AG20443 (cell line): ENCODE measurements at regions not wholly inside any gene's neighbourhood (a gene's known extent, or its start where the extent isn't known, plus 50 kb on each side); places are given as distances from the start of the nearest gene placed in this dataset.
A peak's percentile ranks its signal among the peaks of the same experiment; 100 is the strongest.
"Not testable (repeated sequence)": the region's sequence is repeated elsewhere in the genome, so short reads cannot be mapped to it uniquely, and the experiment has no call there.

Experiments used
- DNase-seq: peaks from one replicate; pipeline ENCODE4 v3.0.0; 2012; ENCODE audit warnings: low spot score, mixed read lengths

DNA sequence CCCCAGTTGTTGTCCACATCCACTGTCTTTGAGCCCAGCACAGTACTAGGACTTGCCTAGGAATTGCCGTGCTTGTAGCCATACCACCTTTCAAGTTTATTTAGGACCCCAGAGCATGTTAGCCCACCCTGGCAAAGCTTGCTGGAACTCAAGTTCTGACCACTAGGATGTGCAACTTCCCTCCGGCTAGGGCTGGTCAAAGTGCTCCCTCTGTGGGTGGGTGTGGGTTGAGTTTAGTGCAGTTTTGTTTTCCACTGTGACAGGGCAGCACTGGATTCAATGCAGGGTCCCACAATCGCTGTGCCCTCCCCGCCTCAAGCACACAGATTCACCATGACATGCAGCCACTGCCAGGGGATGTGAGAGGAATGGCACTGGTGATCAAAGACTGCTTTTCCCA is 96.0 kb downstream of the RASGEF1B start:
- DNase-seq: no peak

DNA sequence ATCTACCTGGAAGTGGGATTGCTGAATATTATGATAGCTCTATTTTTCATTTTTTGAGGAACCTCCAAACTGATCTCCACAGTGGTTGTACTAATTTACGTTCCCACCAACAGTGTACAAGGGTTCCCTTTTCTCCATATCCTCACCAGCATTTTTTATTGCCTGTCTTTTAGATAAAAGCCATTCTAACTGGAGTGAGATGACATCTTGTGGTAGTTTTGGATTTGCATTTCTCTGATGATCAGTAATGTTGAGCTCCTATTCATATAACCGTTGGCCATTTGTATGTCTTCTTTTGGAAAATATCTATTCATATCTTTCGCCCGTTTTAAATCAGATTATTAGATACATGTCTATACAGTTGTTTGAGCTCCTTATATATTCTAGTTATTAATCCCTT is 101.8 kb downstream of the RASGEF1B start:
- DNase-seq: no peak

DNA sequence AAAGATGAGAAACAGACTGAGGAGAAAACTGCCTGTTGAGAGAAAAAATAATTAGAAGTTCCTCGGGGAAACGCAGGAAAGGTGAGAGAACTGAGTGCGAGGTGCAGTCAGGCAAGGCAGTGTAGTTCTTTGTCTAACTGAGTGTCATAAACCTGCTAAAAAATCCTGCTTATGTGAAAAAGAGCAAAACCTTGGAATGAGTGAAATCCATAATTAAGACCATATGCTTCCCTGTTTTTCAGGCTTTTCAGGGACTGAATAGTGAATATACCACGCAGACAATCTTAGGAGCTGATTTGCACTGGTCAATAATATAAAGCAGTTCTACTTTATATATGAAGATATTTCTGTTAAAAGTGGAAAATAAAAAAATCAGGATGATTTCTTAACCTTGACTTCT is 104.9 kb downstream of the RASGEF1B start:
- DNase-seq: no peak

DNA sequence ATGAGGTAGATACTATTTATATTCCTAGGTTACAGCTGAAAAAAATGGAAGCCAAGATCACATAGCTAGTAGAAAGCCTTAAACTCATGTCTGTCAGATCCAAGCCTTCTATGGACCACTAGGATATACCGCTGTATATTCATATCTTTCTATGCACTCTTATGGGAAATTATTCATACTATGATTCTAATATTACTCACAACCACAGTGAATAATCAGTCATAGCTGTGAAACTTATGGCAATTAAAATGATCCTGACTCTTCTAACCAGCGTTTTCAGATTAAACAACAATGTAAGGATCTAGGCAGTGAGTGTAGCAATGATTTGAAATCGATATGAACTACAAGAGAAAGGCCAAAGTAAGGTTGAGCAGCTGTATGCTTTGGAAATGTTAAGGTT is 111.0 kb downstream of the RASGEF1B start:
- DNase-seq: no peak

DNA sequence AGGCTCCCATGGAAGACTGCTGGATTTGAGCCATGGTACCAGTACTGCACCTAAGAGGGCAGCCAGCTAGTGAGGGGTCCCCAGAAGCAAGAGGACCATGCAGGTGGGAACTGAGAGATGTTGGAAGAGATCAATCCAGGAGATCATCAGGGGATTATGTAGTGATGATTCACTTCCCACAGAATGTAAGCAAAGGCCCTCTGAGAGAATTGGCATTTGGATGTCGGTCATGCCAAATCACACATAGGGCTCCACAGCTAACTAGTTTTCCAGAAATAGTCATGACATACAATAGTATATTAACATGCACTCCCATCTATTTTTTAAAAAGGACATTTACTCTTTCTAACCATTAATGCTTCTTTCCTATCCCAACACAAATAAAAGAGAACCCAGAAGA is 112.5 kb downstream of the RASGEF1B start:
- no peak for DNase-seq

DNA sequence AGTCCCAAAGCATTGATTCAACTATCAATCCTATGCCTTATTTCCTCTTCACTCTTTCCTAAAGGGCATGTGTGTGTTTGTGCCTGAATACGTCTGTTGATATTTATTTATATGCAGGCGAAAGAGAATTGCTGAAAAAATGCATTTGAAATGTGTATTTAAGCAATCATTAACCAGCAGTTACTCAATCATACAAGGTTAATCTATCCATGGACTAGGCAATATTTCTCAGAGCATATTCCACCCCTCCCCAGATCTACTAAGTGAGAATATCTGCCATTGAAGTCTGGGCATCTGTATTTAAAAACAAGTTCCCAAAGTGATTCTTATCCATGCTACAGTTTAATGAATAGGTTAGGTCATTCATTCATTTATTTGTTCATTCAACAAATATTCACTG is 113.6 kb downstream of the RASGEF1B start:
- DNase-seq: no peak

DNA sequence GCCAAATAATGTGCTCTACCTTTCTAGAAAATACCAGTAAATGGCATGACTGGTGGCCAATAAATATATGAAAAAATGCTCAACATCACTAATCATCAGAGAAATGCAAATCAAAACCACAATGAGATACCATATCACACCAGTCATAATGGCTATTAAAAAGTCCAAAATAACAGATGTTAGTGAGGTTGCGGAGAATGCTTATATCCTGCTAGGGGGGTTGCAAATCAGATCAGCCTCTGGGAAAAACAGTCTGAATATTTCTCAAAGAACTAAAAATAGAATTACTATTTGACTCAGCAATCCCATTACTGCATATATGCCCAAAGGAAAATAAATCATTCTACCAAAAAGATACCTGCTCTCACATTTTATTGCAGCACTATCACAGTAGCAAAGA is 115.1 kb downstream of the RASGEF1B start:
- no peak for DNase-seq

DNA sequence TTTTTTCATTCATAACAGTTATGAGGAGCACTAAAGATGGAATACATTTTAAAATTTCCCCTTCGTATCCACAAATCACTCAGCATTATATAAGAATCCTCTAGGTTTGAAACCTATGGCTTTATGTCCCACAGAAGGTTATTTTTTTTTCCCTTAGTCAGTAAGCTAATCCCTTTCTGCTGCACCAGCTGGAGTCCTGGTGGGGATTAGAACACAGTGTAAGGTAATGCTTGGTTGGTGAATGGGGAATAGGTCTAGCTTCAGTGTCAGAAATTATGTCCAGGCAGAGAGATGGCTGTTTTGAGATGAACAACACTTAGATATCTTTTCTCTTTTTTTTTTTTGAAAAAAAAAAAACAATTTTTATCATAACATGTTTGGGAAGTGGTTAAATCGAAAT is 116.6 kb downstream of the RASGEF1B start:
- no peak for DNase-seq

DNA sequence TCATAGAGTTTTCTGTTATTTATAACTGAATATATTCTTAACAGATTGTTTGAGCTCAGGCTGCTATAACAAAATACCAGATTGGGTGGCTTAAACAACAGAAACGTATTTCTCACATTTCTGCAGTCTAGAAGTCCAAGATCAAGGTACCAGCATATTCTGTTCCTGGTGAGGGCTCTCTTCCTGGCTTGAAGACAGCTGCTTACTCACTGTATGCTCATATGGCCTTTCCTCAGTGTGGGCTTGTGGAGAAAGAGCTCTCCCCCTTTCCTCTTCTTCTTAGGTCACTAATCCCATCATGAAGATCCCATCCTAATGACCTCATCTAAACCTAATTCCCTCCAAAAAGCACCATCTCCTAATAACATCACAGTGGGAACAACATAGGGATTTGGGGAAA is 117.8 kb downstream of the RASGEF1B start:
- DNase-seq: no peak

DNA sequence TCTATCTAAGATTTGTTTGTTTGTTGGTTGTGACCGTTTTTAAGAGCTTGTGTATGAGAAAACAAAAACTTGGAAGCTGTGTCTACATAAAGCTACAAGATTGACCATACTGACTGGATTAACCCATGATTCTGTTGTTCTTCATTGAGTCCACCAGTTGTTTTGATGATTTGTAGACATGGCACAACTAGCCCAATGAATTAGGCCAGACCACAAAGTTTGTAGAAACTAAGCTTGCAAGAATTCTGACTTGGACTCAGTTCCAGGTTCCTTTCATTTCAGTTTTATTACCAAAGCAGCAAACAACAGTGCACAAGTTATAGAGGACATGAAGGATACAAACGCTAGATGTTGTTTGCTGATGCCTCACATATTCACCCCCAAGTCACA is 119.3 kb downstream of the RASGEF1B start:
- DNase-seq: peak; percentile 67

DNA sequence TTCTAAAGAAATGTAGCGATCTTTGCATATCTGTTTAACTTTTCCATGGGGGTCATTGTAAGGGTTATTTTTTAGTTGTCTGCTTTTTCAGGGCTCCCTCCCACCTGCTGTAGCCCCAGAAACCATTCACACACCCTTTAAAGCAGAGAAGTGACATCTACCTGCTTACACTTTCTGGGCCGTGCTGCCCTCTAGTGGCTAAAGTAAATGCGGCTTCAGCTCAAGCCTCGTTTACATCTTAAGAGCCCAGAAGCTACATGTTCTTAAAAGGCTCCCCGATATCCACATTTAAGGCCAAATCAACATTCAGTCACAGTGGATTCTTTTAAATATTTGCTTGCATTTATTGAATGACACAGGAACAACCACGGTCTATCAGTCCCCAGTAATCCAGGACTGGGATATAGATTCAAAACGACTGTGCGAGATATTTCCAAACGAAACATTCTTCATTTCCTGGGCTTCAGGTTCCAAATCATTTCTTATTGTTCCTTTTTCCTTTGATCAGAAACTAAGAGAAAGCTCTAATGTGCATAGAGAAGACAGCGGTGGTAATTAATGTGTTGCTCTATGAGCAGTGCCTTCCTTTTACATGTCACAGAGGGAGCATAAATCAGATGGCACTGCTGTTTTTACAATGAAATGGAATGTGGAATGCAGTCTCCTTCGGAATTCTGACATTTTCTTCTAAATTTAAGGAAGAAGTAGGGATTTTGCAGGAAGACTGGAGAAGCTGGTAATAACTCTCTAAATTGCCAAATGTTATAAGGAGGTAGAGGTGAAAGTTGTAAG is 119.9 kb downstream of the RASGEF1B start:
- DNase-seq: peak; percentile 56

DNA sequence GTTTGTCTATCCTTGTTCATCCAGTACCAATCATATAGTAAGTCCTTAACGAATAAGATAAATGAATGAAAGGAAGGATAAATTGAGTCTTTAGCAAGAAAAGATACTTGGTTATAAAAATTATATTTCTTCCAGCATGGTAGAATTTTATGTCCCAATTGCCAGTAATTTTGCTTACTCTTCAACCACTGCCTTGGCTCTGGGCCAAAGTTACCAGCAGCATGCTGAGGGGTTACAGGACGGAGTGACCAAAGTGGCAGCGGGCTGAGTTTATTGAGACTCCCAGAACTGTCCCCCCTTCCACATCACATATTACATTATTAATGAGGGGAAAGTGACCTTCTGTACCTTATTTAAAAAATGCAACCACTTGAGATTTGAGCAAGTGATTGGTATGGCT is 121.7 kb downstream of the RASGEF1B start:
- no peak for DNase-seq

DNA sequence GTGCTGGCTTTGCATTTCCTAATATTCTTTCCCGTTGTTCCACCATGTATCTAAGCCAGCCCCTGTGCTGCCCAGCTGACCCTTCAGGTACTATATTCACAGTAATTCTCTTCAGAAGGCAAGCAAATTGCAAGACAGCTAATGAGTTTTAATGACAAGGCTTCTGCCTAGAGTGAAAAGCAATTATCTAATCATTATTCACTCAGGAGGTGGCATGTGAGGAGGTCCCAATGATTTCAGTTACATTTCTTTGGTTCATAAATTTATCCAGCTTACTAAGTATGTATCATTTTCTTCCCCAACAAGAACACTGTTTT is 123.0 kb downstream of the RASGEF1B start:
- no peak for DNase-seq

DNA sequence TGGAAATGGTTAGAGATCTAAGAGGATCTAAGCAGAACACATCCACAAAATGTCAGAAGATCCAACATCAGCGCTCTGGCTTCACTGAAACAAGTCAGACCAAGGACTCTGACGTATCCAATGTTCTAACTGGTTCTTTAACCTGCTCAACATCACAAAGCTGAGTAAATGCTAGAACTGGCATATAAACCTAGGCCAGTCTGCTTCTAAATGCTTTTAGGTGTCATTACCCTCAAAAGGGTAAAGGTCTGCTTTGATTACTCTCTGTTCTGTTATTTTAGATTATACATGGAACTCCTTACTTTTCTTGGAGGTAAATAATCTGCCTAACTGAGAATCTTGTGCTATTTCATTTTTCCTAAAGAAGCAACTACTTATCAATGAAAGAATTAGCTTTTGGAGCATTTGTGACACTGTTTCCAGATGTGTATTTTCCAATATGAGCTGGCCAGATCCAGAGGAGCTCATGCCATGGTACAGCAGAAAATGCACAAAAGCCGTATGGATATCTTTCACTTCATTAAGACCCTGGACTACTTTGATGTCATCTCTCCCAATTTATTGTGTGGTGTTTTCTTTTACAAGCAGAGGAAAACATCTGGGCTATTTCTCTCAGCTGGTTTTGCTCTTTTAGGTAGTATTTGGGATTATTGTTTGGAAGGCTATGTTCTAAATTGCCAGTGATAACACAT is 123.5 kb downstream of the RASGEF1B start:
- no peak for DNase-seq

DNA sequence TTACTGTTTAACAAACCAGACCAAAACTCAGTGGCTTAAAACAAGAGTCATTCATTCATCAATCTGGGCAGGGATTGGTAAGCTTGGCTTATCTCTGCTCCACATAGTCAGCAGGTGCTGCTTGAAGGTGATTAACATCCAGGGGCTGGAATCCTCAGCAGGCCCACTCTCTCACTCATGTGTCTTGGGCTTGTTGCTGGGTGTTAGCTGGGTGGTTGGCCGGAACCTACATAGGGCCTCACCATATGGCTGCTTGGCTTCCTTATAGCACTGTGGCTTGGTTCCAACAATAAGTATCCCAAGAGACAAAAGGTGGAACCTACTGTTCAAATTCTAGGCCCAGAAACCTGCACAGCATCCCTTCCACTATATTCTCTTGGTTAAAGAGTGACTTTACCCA is 125.0 kb downstream of the RASGEF1B start:
- no peak for DNase-seq

DNA sequence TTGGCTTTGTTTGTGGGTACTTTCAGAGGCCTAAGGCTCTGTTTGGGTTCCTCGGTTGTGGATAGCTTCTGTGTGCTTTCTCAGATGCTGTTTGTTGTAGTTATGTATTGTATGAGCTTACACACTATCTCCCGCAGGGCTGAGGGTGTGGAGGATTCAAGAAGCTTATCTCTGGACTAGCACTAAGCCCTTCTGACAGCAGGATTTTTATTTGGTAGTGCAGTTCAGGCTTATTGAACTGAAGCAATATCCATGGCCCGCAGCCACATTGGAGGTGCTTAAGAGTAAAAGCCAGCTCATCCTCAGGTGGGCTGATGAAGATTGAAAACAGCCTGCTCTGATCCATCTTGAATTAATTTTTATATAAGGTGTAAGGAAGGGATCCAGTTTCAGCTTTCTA is 128.2 kb downstream of the RASGEF1B start:
- DNase-seq: no peak

DNA sequence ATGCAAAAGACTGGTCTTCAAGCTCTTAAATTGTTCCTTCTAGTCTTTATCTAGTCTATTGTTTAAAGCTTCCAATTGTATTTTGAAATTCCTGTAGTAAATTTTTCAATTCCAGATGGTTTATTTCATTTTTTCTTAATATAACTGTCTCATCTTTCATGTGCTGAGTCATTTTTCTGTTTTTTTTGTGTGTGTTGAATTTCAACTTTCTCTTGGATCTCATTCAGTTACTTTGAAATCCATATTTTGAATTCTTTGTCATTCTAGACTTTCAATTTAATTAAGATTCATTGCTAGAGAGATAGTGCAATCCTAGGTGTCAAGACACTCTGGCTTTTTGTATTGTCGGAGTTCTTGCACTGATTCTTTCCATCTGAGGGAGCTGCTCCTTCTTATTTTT is 128.0 kb upstream of the PRKG2 start:
- no peak for DNase-seq

DNA sequence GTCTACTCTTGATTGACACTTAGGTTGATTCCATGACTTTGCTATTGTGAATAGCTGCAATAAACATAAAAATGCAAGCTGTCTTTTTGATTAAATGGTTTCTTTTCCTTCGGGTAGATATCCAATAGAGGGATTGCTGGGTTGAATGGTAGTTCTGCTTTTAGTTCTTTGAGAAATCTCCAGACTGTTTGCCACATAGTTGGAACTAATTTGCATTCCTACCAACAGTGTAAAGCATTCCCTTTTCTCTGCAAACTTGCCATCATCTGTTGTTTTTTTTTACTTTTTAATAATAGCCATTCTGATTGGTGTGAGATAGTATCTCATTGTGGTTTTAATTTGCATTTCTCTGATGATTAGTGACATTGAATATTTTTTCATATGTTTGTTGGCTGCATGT is 122.2 kb upstream of the PRKG2 start:
- DNase-seq: no peak

DNA sequence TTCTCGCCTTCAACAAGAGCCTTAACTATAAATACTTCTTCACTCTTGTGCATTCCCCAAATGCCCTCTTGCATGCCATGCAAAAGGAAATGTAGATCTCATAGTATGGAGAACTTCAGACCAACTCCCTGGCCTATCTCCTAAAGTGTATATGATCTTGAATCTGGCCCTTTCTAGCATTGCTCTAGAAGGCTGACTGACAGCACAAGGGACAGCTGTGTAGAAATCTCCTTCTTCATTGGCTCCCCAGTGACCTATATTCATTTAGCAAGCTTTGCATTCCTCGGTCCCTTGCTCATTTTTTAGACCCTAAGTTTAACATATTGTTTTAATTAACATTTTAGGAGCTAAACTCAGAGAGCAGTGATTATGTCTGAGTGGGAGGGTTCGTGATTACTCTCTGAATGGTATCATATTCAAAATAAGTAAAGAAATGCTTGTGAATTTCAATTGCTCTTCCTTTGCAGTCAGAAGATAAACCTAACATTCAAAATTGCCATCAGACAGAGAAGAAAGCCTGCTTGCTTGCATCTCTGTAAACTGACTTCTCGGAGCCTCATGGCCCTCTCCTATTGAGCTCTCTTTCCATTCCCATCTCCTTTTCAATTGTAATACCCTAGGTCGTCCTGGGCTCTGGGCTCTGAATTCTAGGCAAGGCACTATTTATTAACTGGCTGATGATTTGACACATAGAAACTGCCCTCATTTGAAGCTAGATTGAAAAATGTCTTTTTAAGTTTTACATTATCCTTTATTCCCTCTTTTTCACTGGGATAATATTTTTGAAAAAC is 120.3 kb upstream of the PRKG2 start:
- DNase-seq: peak; percentile 32

DNA sequence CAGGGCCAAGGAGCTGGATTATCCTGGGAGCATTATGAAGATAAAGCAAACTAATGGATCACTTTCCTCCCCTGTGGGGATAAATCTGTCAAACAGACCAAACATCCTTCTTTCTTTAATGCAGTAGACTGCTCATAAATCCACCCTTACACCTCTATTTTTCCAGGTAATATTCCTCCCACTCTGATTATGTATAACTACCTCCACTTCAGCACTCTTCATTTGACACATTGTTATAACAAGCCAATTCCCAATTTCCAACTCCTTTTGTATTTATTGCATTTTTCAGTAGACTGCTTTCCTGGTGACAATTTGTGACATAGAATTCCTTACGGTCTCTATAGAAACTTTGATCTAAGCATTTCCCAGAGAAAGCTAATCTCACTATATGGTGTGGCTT is 115.0 kb upstream of the PRKG2 start:
- DNase-seq: no peak

DNA sequence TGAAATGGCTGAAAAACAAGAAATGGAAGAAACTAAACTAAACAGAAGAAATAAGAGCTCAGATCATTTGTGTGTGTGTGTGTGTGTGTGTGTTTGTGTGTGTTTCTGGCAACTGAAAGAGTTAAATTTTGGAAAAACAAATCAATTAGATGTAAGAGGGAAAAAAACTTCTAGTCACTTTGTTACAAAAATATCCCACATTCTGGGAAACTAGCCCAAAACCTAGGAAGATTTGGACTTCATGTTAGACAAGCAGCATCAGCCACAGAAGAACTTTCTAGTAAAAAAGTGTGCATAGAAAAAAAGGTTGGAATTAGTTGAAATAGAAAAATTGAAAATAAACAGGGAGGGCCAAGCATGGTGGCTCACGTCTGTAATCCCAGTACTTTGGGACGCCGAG is 111.6 kb upstream of the PRKG2 start:
- no peak for DNase-seq

DNA sequence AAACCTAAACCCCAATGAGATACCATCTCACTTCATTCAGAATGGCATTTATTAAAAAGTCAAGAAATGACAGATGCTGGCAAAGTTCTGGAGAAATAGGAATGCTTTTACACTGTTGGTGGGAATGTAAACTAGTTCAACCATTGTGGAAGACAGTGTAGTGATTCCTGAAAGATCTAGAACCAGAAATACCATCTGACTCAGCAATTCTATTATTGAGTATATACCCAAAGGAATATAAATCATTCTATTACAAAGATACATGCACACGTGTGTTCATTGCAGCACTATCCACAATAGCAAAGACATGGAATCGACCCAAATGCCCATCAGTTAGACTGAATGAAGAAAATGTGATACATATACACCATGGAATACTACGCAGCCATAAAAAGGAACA is 109.6 kb upstream of the PRKG2 start:
- not testable (repeated sequence) for DNase-seq

DNA sequence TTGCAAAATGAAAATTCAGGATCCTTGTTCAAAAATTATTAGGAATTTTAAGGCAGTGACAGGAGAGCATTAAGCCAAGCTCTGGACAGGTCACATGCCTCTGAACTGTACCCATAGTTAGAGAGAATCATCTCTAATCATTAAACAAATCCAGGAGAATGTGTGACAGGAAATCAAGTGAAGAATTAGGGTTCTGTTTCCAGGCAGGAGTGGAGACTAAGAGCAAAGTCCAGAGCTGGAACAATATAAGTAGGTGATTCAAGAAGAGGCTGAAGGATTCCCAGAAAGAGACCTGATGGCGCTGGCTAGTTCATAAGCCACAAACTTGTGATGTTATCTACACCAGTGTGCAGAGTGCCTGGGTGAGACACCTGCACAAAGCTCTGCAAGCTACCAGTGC is 104.6 kb upstream of the PRKG2 start:
- DNase-seq: no peak
